Inflammatory macrophage treated with lipopolysaccharide for 4 hours (primary cell): ENCODE measurements at regions not wholly inside any gene's neighbourhood (a gene's known extent, or its start where the extent isn't known, plus 50 kb on each side); places are given as distances from the start of the nearest gene placed in this dataset.
"Not testable (repeated sequence)": the region's sequence is repeated elsewhere in the genome, so short reads cannot be mapped to it uniquely, and the experiment has no call there.

ENCODE experiments used
- DNase-seq: peaks from one replicate; pipeline ENCODE4 v3.0.0-alpha.2; 2020

DNA sequence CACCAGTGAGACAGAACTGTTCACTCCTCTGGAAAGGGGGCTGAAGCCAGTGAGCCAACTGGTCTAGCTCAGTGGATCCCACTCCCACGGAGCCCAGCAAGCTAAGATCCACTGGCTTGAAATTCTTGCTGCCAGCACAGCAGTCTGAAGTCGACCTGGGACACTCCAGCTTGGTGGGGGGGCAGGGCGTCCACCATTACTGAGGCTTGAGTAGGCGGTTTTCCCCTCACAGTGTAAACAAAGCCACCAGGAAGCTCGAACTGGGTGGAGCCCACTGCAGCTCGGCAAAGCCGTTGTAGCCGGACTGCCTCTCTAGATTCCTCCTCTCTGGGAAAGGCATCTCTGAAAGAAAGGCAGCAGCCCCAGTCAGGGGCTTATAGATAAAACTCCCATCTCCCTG, 52.3 kb upstream of the BBX start:
- not testable (repeated sequence) for DNase-seq
